ENCODE measurements at regions not wholly inside any gene's neighbourhood (a gene's known extent, or its start where the extent isn't known, plus 50 kb on each side); places are given as distances from the start of the nearest gene placed in this dataset.
"Not testable (repeated sequence)": the region's sequence is repeated elsewhere in the genome, so short reads cannot be mapped to it uniquely, and the experiment has no call there.

DNA sequence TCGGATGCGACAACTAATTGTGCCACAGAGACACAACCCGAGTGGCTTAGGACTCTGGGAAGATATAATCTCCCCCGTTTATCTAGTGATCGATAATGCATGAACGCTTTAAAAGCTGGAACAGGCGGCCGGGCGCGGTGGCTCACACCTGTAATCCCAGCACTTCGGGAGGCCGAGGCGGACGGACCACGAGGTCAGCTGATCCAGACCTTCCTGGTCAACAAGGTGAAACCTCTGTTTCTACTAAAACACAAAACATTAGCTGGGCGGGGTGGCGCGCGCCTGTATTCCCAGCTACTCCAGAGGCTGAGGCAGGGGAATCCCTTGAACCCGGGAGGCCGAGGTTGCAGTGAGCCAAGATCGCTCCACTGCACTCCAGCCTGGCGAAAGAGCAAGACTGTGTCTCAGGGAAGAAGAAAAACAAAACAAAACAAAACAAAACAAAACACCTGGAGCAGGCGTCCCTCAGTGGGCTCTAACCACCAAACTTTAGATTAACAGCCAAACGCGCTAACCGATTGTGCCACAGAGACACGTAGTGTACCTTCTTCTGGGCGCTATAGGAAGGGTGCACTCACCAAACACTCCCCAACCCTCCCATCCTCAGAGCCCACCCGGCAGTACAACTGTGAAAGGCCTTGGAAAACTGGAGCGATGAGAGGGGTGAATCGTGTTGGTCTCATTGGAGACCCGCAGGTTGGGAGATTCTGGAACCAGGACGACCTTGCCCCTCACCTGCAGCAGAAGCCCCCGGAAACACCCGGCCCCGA lies 53.3 kb upstream of the PPIAL4F start:
- TF ChIP-seq, protein P1, sequence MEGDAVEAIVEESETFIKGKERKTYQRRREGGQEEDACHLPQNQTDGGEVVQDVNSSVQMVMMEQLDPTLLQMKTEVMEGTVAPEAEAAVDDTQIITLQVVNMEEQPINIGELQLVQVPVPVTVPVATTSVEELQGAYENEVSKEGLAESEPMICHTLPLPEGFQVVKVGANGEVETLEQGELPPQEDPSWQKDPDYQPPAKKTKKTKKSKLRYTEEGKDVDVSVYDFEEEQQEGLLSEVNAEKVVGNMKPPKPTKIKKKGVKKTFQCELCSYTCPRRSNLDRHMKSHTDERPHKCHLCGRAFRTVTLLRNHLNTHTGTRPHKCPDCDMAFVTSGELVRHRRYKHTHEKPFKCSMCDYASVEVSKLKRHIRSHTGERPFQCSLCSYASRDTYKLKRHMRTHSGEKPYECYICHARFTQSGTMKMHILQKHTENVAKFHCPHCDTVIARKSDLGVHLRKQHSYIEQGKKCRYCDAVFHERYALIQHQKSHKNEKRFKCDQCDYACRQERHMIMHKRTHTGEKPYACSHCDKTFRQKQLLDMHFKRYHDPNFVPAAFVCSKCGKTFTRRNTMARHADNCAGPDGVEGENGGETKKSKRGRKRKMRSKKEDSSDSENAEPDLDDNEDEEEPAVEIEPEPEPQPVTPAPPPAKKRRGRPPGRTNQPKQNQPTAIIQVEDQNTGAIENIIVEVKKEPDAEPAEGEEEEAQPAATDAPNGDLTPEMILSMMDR (IDR thresholded peaks at IDR 0.05): not testable (repeated sequence)
- TF ChIP-seq, protein P2, sequence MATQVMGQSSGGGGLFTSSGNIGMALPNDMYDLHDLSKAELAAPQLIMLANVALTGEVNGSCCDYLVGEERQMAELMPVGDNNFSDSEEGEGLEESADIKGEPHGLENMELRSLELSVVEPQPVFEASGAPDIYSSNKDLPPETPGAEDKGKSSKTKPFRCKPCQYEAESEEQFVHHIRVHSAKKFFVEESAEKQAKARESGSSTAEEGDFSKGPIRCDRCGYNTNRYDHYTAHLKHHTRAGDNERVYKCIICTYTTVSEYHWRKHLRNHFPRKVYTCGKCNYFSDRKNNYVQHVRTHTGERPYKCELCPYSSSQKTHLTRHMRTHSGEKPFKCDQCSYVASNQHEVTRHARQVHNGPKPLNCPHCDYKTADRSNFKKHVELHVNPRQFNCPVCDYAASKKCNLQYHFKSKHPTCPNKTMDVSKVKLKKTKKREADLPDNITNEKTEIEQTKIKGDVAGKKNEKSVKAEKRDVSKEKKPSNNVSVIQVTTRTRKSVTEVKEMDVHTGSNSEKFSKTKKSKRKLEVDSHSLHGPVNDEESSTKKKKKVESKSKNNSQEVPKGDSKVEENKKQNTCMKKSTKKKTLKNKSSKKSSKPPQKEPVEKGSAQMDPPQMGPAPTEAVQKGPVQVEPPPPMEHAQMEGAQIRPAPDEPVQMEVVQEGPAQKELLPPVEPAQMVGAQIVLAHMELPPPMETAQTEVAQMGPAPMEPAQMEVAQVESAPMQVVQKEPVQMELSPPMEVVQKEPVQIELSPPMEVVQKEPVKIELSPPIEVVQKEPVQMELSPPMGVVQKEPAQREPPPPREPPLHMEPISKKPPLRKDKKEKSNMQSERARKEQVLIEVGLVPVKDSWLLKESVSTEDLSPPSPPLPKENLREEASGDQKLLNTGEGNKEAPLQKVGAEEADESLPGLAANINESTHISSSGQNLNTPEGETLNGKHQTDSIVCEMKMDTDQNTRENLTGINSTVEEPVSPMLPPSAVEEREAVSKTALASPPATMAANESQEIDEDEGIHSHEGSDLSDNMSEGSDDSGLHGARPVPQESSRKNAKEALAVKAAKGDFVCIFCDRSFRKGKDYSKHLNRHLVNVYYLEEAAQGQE (IDR thresholded peaks at IDR 0.05; ENCODE audit: insufficient read depth in 1 of 2, low read depth in 2 of 2, low read length in 1 of 2): not testable (repeated sequence)
- TF ChIP-seq SIN3A (IDR thresholded peaks at IDR 0.05; ENCODE audit: borderline replicate concordance, insufficient read depth, low read depth, low read length); TCF7L2 (IDR thresholded peaks at IDR 0.05; ENCODE audit: low read depth, low read length): not testable (repeated sequence)
